Esophagus muscularis mucosa (tissue), 3 donors: ENCODE measurements at regions not wholly inside any gene's neighbourhood (a gene's known extent, or its start where the extent isn't known, plus 50 kb on each side); places are given as distances from the start of the nearest gene placed in this dataset.
"Not testable (repeated sequence)": the region's sequence is repeated elsewhere in the genome, so short reads cannot be mapped to it uniquely, and the experiment has no call there.

ENCODE experiments used
- POLR2A ChIP-seq: fragments of 450-650 bp; IDR thresholded peaks from one replicate; pipeline ENCODE4 v1.6.1; 2017; ENCODE audit warnings: antibody characterized with exemption, moderate library complexity, mild to moderate bottlenecking, low read depth
- POLR2AphosphoS5 ChIP-seq, 2 donors: sonication (generic); formaldehyde crosslinking; IDR thresholded peaks; one replicate each; pipeline ENCODE4 v1.6.1; 2017; ENCODE audit warnings: antibody characterized with exemption in 2 of 2
- TF ChIP-seq, protein P1 (sequence below), 3 experiments: fragments of 200-600 bp in 2 of 3; fragments of 450-650 bp in 1 of 3; sonication (generic) in 2 of 3; IDR thresholded peaks; one replicate each; pipeline ENCODE4 v1.5.1; 2017 to 2019; ENCODE audit warnings: antibody characterized with exemption in 3 of 3, mild to moderate bottlenecking in 2 of 3, moderate library complexity in 1 of 3

DNA sequence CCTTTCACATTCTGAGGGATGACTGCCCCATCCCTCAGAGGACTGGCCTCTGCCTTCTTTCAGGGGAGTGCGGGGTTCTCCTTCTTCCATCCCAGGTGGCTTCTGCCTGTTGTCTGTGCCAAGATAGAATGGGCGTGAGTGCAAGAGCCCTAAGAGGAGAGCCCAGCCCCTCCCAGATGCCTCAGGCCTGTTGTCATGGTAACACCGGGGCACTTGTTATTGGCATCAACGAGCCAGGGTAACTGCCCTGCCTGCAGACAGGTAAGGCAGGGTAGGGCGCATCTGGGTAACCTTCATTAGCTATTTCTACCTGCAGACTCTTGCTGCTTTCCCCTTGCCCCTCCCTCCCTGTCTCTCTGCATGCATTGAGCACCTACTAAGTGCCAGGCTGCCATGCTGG is 3069.2 kb downstream of the RPIA start:
- TF ChIP-seq POLR2AphosphoS5 (IDR thresholded peaks at IDR 0.05); POLR2A: not testable (repeated sequence)
- TF ChIP-seq, protein P1, sequence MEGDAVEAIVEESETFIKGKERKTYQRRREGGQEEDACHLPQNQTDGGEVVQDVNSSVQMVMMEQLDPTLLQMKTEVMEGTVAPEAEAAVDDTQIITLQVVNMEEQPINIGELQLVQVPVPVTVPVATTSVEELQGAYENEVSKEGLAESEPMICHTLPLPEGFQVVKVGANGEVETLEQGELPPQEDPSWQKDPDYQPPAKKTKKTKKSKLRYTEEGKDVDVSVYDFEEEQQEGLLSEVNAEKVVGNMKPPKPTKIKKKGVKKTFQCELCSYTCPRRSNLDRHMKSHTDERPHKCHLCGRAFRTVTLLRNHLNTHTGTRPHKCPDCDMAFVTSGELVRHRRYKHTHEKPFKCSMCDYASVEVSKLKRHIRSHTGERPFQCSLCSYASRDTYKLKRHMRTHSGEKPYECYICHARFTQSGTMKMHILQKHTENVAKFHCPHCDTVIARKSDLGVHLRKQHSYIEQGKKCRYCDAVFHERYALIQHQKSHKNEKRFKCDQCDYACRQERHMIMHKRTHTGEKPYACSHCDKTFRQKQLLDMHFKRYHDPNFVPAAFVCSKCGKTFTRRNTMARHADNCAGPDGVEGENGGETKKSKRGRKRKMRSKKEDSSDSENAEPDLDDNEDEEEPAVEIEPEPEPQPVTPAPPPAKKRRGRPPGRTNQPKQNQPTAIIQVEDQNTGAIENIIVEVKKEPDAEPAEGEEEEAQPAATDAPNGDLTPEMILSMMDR (IDR thresholded peaks at IDR 0.05), result not testable (repeated sequence)
